ENCODE measurements at regions not wholly inside any gene's neighbourhood (a gene's known extent, or its start where the extent isn't known, plus 50 kb on each side); places are given as distances from the start of the nearest gene placed in this dataset.
"Not testable (repeated sequence)": the region's sequence is repeated elsewhere in the genome, so short reads cannot be mapped to it uniquely, and the experiment has no call there.

DNA sequence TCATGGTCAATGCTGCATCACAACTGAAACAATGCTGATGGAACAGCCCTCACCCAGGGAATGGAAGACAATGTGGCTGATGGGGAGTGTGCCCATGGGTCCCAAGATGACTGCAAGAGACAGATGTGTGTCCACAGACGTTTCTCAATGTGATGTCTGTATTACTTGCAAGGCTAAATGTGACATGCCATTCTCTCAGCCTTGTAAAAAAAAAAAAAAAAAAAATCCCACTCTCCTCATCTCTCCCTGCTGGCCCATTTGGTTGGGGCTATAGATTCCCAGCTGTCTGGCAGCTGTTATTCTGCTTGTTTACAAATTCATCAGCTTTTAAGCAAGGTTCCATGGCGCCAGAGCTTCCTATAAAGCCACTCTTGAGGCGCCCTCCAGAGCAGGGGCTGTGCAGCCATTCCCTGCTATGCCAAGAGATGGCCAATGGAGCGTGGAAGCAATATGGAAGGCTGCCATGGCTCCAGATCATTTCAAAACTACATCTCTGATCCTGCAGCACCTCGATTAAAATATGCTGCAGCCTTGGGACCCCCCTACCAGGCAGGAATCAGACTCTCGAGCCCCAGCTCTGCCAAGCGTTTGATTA is 294.8 kb downstream of the FOXO1 start:
- no peak for DNase-seq (ENCODE audit: low read depth)
- TF ChIP-seq, protein P1, sequence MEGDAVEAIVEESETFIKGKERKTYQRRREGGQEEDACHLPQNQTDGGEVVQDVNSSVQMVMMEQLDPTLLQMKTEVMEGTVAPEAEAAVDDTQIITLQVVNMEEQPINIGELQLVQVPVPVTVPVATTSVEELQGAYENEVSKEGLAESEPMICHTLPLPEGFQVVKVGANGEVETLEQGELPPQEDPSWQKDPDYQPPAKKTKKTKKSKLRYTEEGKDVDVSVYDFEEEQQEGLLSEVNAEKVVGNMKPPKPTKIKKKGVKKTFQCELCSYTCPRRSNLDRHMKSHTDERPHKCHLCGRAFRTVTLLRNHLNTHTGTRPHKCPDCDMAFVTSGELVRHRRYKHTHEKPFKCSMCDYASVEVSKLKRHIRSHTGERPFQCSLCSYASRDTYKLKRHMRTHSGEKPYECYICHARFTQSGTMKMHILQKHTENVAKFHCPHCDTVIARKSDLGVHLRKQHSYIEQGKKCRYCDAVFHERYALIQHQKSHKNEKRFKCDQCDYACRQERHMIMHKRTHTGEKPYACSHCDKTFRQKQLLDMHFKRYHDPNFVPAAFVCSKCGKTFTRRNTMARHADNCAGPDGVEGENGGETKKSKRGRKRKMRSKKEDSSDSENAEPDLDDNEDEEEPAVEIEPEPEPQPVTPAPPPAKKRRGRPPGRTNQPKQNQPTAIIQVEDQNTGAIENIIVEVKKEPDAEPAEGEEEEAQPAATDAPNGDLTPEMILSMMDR (IDR thresholded peaks at IDR 0.05; ENCODE audit: low read depth, low read length): no peak
- TF ChIP-seq, protein P2, sequence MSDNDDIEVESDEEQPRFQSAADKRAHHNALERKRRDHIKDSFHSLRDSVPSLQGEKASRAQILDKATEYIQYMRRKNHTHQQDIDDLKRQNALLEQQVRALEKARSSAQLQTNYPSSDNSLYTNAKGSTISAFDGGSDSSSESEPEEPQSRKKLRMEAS (IDR thresholded peaks at IDR 0.05; ENCODE audit: low read depth, low read length): no peak
- TF ChIP-seq POLR2A (IDR thresholded peaks at IDR 0.05; ENCODE audit: extremely low read depth, insufficient read length) (no peak), MYC (IDR thresholded peaks at IDR 0.05; ENCODE audit: low read depth, low read length) (no peak)

DNA sequence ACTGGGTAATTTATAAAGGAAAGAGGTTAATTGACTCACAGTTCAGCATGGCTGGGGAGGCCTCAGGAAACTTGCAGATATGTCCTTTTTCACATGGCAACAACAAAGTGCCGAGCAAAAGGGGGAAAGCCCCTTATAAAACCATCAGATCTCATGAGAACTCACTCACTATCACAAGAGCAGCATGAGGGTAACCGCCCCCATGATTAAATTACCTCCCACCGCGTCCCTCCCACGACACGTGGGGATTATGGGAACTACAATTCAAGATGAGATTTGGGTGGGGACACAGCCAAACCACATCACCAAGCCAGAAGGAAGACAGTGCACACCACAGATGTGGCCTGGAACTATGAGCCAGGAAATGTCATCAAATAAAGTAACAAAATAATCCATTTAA is 292.8 kb downstream of the FOXO1 start:
- DNase-seq (ENCODE audit: low read depth); H3K4me3 ChIP-seq (ENCODE audit: low read depth, low read length): not testable (repeated sequence)

More for the DNA sequence above, 294.8 kb downstream of the FOXO1 start:
- H3K4me3 ChIP-seq (ENCODE audit: low read depth, low read length): no peak overlapping the region

DNA sequence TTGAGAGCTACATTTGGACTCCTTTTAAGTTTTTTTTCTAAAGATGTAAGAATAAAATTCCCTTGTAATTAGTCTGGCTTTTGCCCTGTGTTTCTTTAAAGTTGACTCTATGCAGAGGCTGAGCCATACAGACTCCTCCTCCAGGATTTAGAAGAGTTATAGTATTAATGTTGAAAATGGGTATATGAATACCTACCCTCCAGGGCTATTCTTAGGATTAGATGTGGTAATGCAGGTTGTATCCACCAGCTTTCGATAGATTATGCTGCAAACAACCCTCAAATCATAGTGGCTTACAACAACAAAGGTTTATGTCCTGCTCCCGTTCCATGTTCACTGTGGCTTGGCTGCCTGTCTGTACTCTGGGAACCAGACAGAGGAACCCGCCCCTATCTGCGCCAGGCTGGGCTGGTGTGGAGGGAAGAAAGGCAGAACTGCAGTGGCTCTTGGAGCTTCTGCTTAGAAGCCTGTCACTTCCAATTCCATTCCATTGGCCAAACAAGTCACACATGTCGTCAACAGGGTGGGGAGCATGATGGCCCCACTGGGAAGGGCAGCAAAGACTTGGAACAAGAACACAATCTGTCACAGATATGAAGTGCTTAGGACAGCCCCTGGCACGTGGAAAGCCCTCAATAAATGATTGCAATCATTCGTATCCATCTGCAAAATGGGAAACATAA is 290.8 kb downstream of the FOXO1 start:
- H3K4me3 ChIP-seq (ENCODE audit: low read depth, low read length): no peak overlapping the region
- TF ChIP-seq, protein P1 (IDR thresholded peaks at IDR 0.05; ENCODE audit: low read depth, low read length): no peak
- TF ChIP-seq, protein P2 (IDR thresholded peaks at IDR 0.05; ENCODE audit: low read depth, low read length): no peak
- TF ChIP-seq POLR2A (IDR thresholded peaks at IDR 0.05; ENCODE audit: extremely low read depth, insufficient read length) (no peak), MYC (IDR thresholded peaks at IDR 0.05; ENCODE audit: low read depth, low read length) (no peak)
- DNase-seq (ENCODE audit: low read depth): no peak

DNA sequence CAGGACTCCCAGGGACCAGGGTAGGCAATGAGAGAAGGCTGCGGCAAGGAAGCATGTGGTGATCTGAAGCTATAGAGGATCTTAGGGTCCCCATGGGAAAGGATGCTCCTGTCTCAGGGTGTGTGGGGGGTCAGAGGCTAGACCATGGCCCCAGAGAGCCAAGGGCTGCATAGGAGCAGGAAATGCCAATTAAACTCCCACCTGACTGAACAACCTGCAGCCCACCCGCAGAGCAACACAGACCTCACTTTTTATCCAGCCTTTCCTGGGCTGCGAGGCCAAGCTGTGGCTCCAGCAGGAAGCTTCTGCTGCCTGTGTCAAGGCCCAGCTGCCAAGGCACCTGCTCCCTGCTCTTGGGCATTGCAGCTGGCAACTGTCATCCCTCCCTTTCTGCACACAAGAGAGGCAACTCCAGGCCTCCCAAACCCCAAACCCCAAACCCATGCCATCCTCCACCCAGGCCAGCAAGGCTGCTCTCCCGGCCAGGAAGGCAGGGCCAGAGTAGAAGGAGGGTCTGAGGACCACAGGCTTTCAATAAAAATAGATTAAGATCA is 290.1 kb downstream of the FOXO1 start:
- no peak overlapping the region for H3K4me3 ChIP-seq (ENCODE audit: low read depth, low read length)
- TF ChIP-seq, protein P1 (IDR thresholded peaks at IDR 0.05; ENCODE audit: low read depth, low read length): no peak
- TF ChIP-seq POLR2A (IDR thresholded peaks at IDR 0.05; ENCODE audit: extremely low read depth, insufficient read length) (no peak), MYC (IDR thresholded peaks at IDR 0.05; ENCODE audit: low read depth, low read length) (no peak)
- TF ChIP-seq, protein P2 (IDR thresholded peaks at IDR 0.05; ENCODE audit: low read depth, low read length): no peak
- DNase-seq (ENCODE audit: low read depth): no peak

DNA sequence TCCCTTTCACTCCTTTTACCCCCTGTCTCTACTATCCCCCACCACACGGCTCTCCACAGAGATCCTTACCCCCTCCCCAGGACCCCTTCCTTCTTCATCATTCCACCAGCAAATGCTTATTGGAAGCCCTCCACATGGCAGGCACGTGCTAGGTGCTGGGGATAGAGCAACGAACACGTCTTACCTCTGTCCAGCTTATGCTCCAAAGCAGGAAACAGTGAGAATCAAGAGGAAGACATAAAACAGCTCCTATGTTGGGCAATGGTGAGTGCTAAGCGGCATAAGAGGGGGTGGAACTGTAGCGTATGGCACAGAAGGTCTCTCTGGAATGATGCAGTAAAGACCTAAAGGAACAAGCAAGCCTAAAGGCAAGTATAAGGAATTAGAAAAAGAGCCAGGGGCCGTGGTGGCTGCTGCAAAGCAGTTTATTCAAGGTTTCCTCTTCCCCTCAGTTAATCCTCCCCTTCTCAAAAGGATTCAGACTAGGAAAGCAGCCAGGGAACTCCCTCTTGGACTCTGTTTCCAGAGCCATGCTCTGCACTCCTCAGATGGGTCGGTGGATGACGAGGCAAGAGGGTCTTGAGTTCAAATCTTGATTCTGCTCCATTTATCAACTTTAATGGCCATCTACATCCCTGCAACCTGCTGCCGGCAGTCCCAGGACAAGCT is 289.4 kb downstream of the FOXO1 start:
- TF ChIP-seq MYC (IDR thresholded peaks at IDR 0.05; ENCODE audit: low read depth, low read length) (peak; percentile 77), POLR2A (IDR thresholded peaks at IDR 0.05; ENCODE audit: extremely low read depth, insufficient read length) (no peak)
- TF ChIP-seq, protein P1 (IDR thresholded peaks at IDR 0.05; ENCODE audit: low read depth, low read length): no peak
- TF ChIP-seq, protein P2 (IDR thresholded peaks at IDR 0.05; ENCODE audit: low read depth, low read length): peak; percentile 92
- DNase-seq (ENCODE audit: low read depth): peak; percentile 60
- H3K4me3 ChIP-seq (ENCODE audit: low read depth, low read length): no peak overlapping the region

DNA sequence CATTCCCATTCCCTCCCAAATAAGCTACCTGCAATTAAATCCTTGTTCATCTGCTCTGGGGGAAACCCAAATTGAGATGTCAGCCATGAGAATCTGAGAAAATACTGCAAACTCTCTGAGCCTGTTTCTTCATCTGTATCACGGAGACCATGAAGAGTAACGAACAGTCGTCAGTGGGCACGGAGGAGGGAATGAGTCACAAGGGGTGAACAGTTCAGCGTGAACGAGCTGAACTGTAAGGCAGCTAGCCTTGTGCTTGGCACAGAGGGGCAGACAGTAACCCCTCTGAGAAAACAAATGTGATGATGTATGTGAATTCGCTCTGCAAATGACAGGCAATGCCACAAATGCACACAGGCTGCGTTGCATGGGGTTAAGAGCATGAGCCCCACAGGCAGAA is 288.7 kb downstream of the FOXO1 start:
- peak; percentile 73 for DNase-seq (ENCODE audit: low read depth)
- no peak overlapping the region for H3K4me3 ChIP-seq (ENCODE audit: low read depth, low read length)
- TF ChIP-seq POLR2A (IDR thresholded peaks at IDR 0.05; ENCODE audit: extremely low read depth, insufficient read length) (no peak), MYC (IDR thresholded peaks at IDR 0.05; ENCODE audit: low read depth, low read length) (no peak)
- TF ChIP-seq, protein P1 (IDR thresholded peaks at IDR 0.05; ENCODE audit: low read depth, low read length): no peak
- TF ChIP-seq, protein P2 (IDR thresholded peaks at IDR 0.05; ENCODE audit: low read depth, low read length): no peak

Data from NB4 (cell line).